Esophagus squamous epithelium (tissue), 5 donors: ENCODE measurements at regions not wholly inside any gene's neighbourhood (a gene's known extent, or its start where the extent isn't known, plus 50 kb on each side); places are given as distances from the start of the nearest gene placed in this dataset.

ENCODE experiments used
- DNase-seq: peaks from one replicate; lab custom pipeline; 2025; lab: John Stamatoyannopoulos, UW
- H3K27ac ChIP-seq, 4 donors: fragments of 200-600 bp; sonication (generic); one replicate each; pipeline ENCODE4 v1.5.1; 2016 to 2019; ENCODE audit warnings: mild to moderate bottlenecking in 1 of 4
- H3K27me3 ChIP-seq, 4 donors: fragments of 200-600 bp; sonication (generic); 1 replicate in 3 of 4; 2 replicates in 1 of 4; pipeline versions ENCODE4 v1.5.1 to v1.6.0; 2017 to 2021; ENCODE audit warnings: antibody characterized with exemption in 1 of 4
- H3K36me3 ChIP-seq, 3 donors: fragments of 200-600 bp; sonication (generic); one replicate each; pipeline ENCODE4 v1.5.1; 2016 to 2019
- H3K4me1 ChIP-seq, 3 donors: fragments of 200-600 bp; sonication (generic); one replicate each; pipeline ENCODE4 v1.5.1; 2017 to 2019
- H3K4me3 ChIP-seq, 4 donors: fragments of 200-600 bp; sonication (generic); 1 replicate in 3 of 4; 2 replicates in 1 of 4; pipeline ENCODE4 v1.5.1; 2016 to 2019; ENCODE audit warnings: mild to moderate bottlenecking in 2 of 4, moderate library complexity in 1 of 4
- H3K9me3 ChIP-seq, 3 donors: fragments of 200-600 bp; sonication (generic); one replicate each; pipeline ENCODE4 v1.5.1; 2016 to 2019
- POLR2A ChIP-seq, 4 donors: fragments of 450-650 bp; IDR thresholded peaks; one replicate each; pipeline ENCODE4 v1.6.1; 2017; ENCODE audit warnings: antibody characterized with exemption in 4 of 4, mild to moderate bottlenecking in 4 of 4, moderate library complexity in 3 of 4
- WGBS, 2 donors: methylation state at CpG; one replicate each; pipeline ENCODE4 v1.1.5; 2018; 5-methylcytosine and 5-hydroxymethylcytosine counted together
- intact Hi-C: fragments of 100-400 bp; cut with DNase I; formaldehyde crosslinking; loops from one replicate; pipeline ENCODE4 v1.15.0; 2022
- TF ChIP-seq, protein P1 (sequence below), 6 experiments: fragments of 450-650 bp in 4 of 6; fragments of 200-600 bp in 2 of 6; sonication (generic) in 2 of 6; IDR thresholded peaks; one replicate each; pipeline ENCODE4 v1.5.1; 2016 to 2019; ENCODE audit warnings: antibody characterized with exemption in 6 of 6, mild to moderate bottlenecking in 4 of 6, moderate library complexity in 4 of 6
- donor health status: DM: yes; HTN: yes; CAD: no.

DNA sequence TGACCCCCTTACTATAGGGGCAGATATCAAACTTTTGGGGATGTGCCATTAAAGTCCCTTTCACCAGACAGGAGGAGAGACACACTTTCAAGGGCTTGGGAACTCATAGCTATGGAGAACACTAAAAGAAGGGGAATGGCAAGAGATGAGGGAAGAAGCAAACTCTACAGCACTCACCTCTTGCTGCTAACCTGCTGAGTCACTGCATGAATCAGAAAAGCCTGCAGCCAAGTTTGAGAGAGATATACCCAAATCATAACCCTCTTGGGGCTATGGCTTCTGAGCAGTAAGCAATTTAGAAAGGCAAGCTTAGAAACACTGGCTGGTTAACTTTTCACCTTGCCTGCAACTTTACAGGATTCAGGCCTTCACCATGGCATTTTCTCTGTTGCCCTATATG is 1028.0 kb downstream of the UQCRFS1 start:
- H3K9me3 ChIP-seq, result peaks cover 0 to 20% (median 0%) of the 10 kb centered on the region in 3 donors
- no peak overlapping the region for H3K27ac ChIP-seq
- no peaks in the 10 kb centered on the region for H3K27me3 ChIP-seq
- TF ChIP-seq, protein P1, sequence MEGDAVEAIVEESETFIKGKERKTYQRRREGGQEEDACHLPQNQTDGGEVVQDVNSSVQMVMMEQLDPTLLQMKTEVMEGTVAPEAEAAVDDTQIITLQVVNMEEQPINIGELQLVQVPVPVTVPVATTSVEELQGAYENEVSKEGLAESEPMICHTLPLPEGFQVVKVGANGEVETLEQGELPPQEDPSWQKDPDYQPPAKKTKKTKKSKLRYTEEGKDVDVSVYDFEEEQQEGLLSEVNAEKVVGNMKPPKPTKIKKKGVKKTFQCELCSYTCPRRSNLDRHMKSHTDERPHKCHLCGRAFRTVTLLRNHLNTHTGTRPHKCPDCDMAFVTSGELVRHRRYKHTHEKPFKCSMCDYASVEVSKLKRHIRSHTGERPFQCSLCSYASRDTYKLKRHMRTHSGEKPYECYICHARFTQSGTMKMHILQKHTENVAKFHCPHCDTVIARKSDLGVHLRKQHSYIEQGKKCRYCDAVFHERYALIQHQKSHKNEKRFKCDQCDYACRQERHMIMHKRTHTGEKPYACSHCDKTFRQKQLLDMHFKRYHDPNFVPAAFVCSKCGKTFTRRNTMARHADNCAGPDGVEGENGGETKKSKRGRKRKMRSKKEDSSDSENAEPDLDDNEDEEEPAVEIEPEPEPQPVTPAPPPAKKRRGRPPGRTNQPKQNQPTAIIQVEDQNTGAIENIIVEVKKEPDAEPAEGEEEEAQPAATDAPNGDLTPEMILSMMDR (IDR thresholded peaks at IDR 0.05), result no peak
- TF ChIP-seq POLR2A (IDR thresholded peaks at IDR 0.05), result no peak
- intact Hi-C loops, result no loop called here
- H3K36me3 ChIP-seq, result no peaks in the 10 kb centered on the region
- DNase-seq, result no peak
- H3K4me1 ChIP-seq, result no peaks in the 10 kb centered on the region
- no peak overlapping the region for H3K4me3 ChIP-seq

DNA sequence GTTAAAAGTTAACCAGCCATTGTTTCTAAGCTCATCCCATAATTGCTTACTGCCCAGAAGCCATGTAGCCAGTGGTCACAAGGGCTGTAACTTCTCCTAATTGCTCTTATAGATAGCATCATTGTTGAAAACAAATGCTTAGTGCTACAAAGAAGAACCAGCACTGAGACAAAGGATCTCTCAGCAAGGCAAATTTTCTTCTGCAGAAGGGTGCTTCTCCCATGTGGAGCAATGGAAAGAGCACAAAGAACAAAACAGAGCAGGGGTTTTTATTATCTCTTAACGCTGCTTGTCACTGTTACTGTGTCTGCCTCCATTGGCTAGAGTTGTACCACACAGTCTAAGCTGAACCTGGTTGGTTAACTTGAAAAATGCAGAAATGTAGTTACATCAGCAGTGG is 1036.8 kb downstream of the UQCRFS1 start:
- TF ChIP-seq POLR2A (IDR thresholded peaks at IDR 0.05), result no peak
- TF ChIP-seq, protein P1 (IDR thresholded peaks at IDR 0.05), result no peak
- WGBS, 2 donors, result 40 to 64% methylated on average over 1 of the region's 1 CpG
- intact Hi-C loops, result no loop called here
- Histone ChIP-seq H3K27me3 (no peaks in the 10 kb centered on the region), H3K36me3 (no peaks in the 10 kb centered on the region), H3K27ac (no peak overlapping the region), H3K9me3 (peaks cover 0 to 50% (median 11%) of the 10 kb centered on the region in 3 donors), H3K4me3 (no peak overlapping the region), H3K4me1 (no peaks in the 10 kb centered on the region)
- no peak for DNase-seq

DNA sequence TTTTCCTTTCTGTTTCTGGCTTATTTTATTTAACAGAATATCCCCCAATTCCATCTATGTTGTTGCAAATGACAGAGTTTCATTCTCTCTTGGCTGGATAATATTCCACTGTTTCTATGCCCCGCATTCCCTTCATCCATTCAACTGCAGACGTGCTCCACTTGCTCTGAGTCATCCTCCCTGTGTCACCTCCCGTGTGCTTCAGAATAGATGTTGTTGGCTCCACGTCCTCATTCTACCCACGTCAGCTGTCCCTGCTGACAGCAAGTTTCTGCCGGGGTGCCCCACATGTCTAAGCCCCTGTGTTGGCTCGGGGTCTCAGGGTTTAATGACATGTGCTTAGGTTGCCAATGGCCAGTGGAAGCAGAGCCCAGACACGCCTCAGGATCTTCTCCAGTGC is 1041.0 kb downstream of the UQCRFS1 start:
- H3K27me3 ChIP-seq, result no peaks in the 10 kb centered on the region
- intact Hi-C loops, result no loop called here

DNA sequence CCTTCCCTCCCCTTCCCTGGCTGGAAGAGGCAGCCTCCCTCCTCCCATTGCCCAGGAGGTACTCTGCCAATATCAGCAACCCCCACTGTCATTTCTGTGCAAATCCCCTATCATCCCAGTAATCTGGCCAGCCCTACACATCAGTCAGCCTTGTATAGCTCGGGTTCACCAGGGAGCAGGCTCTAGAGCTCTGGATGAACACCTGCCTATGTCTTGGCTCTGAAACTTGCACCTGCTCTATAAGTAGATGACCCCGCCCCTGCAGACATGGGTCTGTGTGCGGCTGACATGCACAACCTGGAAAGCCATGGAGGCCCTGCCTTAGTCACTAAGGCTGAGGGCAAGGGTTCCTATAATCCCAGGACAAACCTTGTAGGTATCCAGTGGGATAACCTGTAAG is 1042.9 kb downstream of the UQCRFS1 start:
- H3K27me3 ChIP-seq, result no peaks in the 10 kb centered on the region
- no peak overlapping the region for H3K27ac ChIP-seq
- H3K36me3 ChIP-seq, result no peaks in the 10 kb centered on the region
- no peak for DNase-seq
- H3K9me3 ChIP-seq, result peaks cover 0 to 15% (median 0%) of the 10 kb centered on the region in 3 donors
- H3K4me3 ChIP-seq, result no peak overlapping the region
- intact Hi-C loops, result no loop called here
- no peak for TF ChIP-seq POLR2A (IDR thresholded peaks at IDR 0.05)
- TF ChIP-seq, protein P1 (IDR thresholded peaks at IDR 0.05), result no peak
- no peaks in the 10 kb centered on the region for H3K4me1 ChIP-seq
- 13 to 46% methylated on average over 1 to 3 of the region's 3 CpGs for WGBS, 2 donors

More for the DNA sequence above, 1041.0 kb downstream of the UQCRFS1 start:
- Histone ChIP-seq H3K36me3 (no peaks in the 10 kb centered on the region), H3K4me1 (no peaks in the 10 kb centered on the region), H3K4me3 (no peak overlapping the region), H3K27ac (no peak overlapping the region), H3K9me3 (peaks cover 0 to 34% (median under 1%) of the 10 kb centered on the region in 3 donors)
- no peak for DNase-seq
- TF ChIP-seq, protein P1 (IDR thresholded peaks at IDR 0.05), result no peak
- TF ChIP-seq POLR2A (IDR thresholded peaks at IDR 0.05), result no peak
- WGBS, 2 donors, result 74 to 83% methylated on average over 5 to 8 of the region's 8 CpGs

DNA sequence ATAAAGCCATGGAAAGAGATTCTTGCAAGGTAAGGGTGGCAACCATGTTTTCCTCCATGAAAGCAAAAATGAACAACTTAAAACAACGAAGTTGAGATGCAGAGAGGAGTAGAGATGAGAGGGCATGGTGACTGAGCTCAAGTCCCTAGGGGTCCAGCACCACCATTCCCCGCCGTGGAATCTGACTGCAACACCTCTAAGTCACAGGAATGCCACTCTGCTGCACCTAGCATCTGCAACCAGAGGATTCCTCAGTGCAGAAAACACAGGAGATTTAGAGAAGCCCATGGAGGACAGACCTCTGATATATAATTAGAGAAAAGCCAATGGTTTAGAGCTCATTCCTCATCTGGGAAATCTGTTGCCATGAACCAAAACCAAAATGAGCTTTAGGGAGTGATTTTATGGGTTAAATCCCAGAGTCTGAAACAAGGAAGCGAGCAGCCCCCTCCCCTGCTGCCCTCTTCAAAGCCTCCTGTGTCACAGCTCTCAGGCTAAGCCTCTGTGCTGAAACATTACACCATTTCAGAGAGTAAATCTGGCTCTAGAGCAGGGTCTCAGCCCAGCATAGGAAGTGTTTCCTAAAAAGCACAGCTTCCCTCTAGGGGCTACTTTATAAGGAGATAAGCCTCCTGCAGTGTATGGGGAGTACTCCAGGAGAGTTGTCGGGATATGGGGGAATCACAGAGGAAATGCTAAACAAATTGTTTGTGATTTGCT is 1043.6 kb downstream of the UQCRFS1 start:
- no peak for DNase-seq
- intact Hi-C loops, result no loop called here
- TF ChIP-seq, protein P1 (IDR thresholded peaks at IDR 0.05), result no peak
- no peak for TF ChIP-seq POLR2A (IDR thresholded peaks at IDR 0.05)

More for the DNA sequence above, 1043.6 kb downstream of the UQCRFS1 start:
- Histone ChIP-seq H3K36me3 (no peaks in the 10 kb centered on the region), H3K9me3 (peaks cover 0 to 11% (median 0%) of the 10 kb centered on the region in 3 donors), H3K4me1 (no peaks in the 10 kb centered on the region), H3K4me3 (no peak overlapping the region), H3K27me3 (no peaks in the 10 kb centered on the region), H3K27ac (no peak overlapping the region)
- 4 to 17% methylated on average over 5 of the region's 5 CpGs for WGBS, 2 donors
